Activated naive CD4-positive, alpha-beta T cell treated with anti-CD3 and anti-CD28 coated beads, Interleukin-2, amount 50 U/mL, for 16 hours (primary cell): ENCODE measurements at regions not wholly inside any gene's neighbourhood (a gene's known extent, or its start where the extent isn't known, plus 50 kb on each side); places are given as distances from the start of the nearest gene placed in this dataset.
A peak's percentile ranks its signal among the peaks of the same experiment; 100 is the strongest.

Source experiments
- DNase-seq: peaks from one replicate; pipeline ENCODE4 v3.0.0-alpha.2; 2020

- no peak for DNase-seq
Observed at GRCh38 chr9:129273941-129274684, 96.1 kb upstream of the IER5L start.

- DNase-seq = no peak
Observed at GRCh38 chr9:129273136-129273895, 95.3 kb upstream of the IER5L start.

- DNase-seq = no peak
Observed at GRCh38 chr9:129272348-129273025, 94.4 kb upstream of the IER5L start.

- DNase-seq = no peak
Observed at GRCh38 chr9:129270903-129271431, 92.9 kb upstream of the IER5L start.

GRCh38 chr9:129270205-129270604 is 92.1 kb upstream of the IER5L start:
- DNase-seq = peak; percentile 32

GRCh38 chr9:129267141-129267540 is 89.1 kb upstream of the IER5L start:
- DNase-seq = no peak

GRCh38 chr9:129266536-129266935 is 88.5 kb upstream of the IER5L start:
- DNase-seq = no peak

GRCh38 chr9:129264388-129264787 is 86.3 kb upstream of the IER5L start:
- no peak for DNase-seq

GRCh38 chr9:129263836-129264235 is 85.8 kb upstream of the IER5L start:
- DNase-seq = no peak

- DNase-seq = no peak
Observed at GRCh38 chr9:129262261-129262660, 84.2 kb upstream of the IER5L start.

- no peak for DNase-seq
Observed at GRCh38 chr9:129259375-129259774, 81.3 kb upstream of the IER5L start.

GRCh38 chr9:129258823-129259301 is 80.8 kb upstream of the IER5L start:
- no peak for DNase-seq

- peak; percentile 92 for DNase-seq
Observed at GRCh38 chr9:129258124-129258822, 80.2 kb upstream of the IER5L start.

- DNase-seq = no peak
Observed at GRCh38 chr9:129256959-129257713, 79.1 kb upstream of the IER5L start.

GRCh38 chr9:129254566-129255287 is 76.7 kb upstream of the IER5L start:
- DNase-seq = no peak

- no peak for DNase-seq
Observed at GRCh38 chr9:129253803-129254381, 75.8 kb upstream of the IER5L start.

- no peak for DNase-seq
Observed at GRCh38 chr9:129252937-129253802, 75.1 kb upstream of the IER5L start.

GRCh38 chr9:129250786-129251185 is 72.7 kb upstream of the IER5L start:
- DNase-seq = no peak

- DNase-seq = no peak
Observed at GRCh38 chr9:129247285-129248153, 69.5 kb upstream of the IER5L start.
